ENCODE measurements at regions not wholly inside any gene's neighbourhood (a gene's known extent, or its start where the extent isn't known, plus 50 kb on each side); places are given as distances from the start of the nearest gene placed in this dataset.

DNA sequence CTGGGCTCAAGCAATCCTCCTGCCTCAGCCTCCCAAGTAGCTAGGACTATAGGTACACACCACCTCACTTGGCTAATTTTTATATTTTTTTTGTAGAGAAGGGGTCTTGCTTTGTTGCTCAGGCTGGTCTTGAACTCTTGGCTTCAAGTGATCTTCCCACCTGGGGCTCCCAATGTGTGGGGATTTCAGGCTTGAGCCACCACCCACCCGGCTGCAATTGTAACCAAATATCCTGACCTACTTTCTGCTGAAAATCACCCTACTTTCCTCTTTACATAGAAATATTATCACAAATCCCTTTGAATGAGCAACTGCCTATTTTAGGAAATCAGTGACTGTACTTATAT, 59.6 kb upstream of the ZNF608 start:
- TF ChIP-seq CTCF (IDR thresholded peaks at IDR 0.05): no peak
- TF ChIP-seq POLR2AphosphoS5 (IDR thresholded peaks at IDR 0.05): no peak
- no peak for TF ChIP-seq EP300 (IDR thresholded peaks at IDR 0.05; ENCODE audit: low read depth)
- no peak for TF ChIP-seq POLR2A (IDR thresholded peaks at IDR 0.05)
